GM12874 (cell line): ENCODE measurements at regions not wholly inside any gene's neighbourhood (a gene's known extent, or its start where the extent isn't known, plus 50 kb on each side); places are given as distances from the start of the nearest gene placed in this dataset.

ENCODE experiments used
- CTCF ChIP-seq: IDR thresholded peaks from 2 replicates; pipeline ENCODE4 v1.5.1; 2011; ENCODE audit warnings: low read depth, mild to moderate bottlenecking, control low read depth, low read length, moderate library complexity; ENCODE audit not compliant: insufficient read depth

DNA sequence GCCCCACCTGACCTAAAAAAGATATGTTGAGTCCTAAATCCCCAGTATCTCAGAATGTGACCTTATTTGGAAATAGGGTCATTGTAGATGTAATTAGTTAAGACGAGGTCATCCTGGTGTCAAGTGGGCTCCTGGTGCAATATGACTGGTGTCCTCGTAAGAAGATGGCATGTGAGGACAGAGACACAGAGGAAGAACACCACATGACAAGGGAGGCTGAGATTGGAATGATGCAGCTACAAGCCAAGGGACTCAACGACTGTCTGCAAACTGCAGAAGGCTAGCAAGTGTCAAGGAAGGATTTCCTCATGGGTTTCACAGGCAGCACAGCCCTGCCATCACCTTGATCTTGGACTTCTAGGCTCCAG, 100.4 kb upstream of the DAP start:
- TF ChIP-seq CTCF, result no peak

DNA sequence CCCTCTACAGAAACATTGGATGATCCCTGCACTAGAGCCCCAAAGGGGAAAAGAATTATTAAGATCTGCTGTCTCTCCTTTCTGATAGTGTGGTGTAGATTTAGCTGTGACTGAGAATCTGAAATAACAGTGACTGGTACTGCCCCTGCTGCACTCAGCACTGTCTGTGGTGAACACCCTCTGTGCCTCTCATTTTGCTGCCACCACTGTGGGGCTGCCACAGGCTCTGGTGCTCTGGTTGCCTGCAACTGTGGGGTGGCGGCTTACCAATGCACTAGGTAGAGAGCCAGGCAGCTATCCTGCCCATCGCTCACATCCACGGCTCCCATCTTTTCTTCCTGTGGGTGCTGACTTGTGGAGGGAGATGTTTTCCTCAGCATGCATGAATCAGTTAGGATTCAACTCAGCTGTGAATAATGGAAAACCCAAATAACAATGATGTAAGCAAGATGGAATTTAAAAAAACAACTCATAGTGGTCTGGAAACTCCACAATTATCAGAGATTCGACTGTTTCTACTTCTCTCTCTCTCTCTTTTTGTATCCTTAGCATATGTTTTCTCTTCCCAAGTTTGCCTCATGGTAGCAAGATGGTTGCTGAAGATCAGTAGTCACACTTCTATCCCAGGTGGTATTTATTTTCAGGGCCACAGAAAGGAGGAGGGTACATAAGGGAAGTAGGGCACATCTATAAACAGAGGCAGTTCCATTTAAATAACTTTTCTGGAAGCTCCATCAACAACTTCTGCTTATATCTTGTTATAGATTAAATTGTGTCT, 99.8 kb upstream of the DAP start:
- TF ChIP-seq CTCF, result no peak

DNA sequence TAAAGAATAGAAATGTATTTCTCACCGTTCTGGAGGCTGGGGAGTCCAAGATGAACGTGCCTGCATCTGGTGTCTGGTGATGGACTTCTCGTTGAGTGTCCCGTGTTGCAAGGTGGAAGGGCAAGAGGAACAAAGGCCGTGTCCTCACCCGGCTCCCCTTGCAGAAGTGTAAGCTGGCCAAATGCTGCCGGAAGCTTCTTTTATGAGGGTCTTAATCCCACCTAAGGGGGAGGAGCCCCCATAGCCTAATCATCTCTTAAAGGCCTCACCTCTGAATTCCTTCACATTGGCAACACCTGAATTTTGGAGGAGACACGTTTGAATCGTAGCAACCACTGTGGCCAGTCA, 99.1 kb upstream of the DAP start:
- no peak for TF ChIP-seq CTCF

- TF ChIP-seq CTCF, result no peak
These were observed 98.6 kb upstream of the DAP start for GRCh38 chr5:10859393-10860195.

DNA sequence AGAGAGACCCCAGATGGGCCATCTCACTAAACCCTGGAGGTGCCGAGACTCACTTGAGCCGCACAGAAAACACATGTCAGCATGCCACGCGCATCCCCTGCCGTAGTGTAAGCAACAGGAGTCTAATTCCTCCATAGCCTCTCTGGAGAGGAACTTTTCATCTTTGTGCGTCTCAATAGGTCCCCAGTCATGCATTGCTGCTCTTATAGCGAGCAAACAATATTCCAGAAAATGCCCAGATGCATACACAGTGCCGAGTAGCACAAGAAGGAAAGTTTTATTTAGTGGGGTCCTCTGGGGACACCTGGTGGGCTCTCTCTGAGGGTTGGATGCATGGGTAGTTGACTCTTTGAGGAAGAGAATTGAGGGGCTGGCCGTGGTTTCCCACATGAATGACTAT, 97.9 kb upstream of the DAP start:
- no peak for TF ChIP-seq CTCF

DNA sequence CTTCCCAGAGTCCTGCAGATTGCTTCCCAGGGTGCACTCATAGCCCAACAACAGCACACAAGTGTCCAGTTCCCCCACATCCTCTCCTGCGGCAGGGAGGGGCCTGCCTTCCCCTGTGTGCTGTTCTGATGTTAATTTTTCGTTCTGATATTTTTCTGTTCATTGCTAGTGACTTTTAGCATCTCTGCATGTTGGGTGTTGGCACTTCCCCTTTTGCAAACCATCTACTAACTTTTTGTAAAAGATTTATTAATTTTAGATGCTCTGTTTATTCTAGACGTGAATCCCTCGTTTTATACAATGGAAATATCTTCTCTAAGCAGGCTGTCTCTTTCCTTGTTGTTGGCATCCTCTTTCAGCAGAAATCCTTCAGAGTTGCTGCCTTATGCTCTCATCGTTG, 97.3 kb upstream of the DAP start:
- TF ChIP-seq CTCF, result no peak

- TF ChIP-seq CTCF, result no peak
These were observed 96.3 kb upstream of the DAP start for GRCh38 chr5:10857338-10857733.
